Esophagus (tissue), 2 donors: ENCODE measurements at regions not wholly inside any gene's neighbourhood (a gene's known extent, or its start where the extent isn't known, plus 50 kb on each side); places are given as distances from the start of the nearest gene placed in this dataset.

Source experiments
- H3K27ac ChIP-seq, 2 donors: one replicate each; pipeline ENCODE4 v1.5.1; 2013; ENCODE audit warnings: low read depth in 2 of 2, mild to moderate bottlenecking in 2 of 2, inconsistent platforms in 1 of 2, low read length in 1 of 2, moderate library complexity in 1 of 2
- H3K27me3 ChIP-seq, 2 donors: one replicate each; pipeline ENCODE4 v1.6.1; 2013; ENCODE audit warnings: low read length in 2 of 2, control low read depth in 1 of 2, mild to moderate bottlenecking in 1 of 2; ENCODE audit not compliant: insufficient read depth in 2 of 2, control insufficient read depth in 1 of 2
- H3K36me3 ChIP-seq, 2 donors: one replicate each; pipeline ENCODE4 v1.6.1; 2013; ENCODE audit warnings: low read length in 1 of 2; ENCODE audit not compliant: control insufficient read depth in 2 of 2, insufficient read depth in 2 of 2
- H3K4me1 ChIP-seq, 2 donors: one replicate each; pipeline ENCODE4 v1.6.1; 2013; ENCODE audit warnings: low read length in 1 of 2; ENCODE audit not compliant: control insufficient read depth in 2 of 2, insufficient read depth in 2 of 2
- H3K4me3 ChIP-seq, 2 donors: one replicate each; pipeline ENCODE4 v1.5.1; 2013; ENCODE audit warnings: low read length in 2 of 2, mild to moderate bottlenecking in 2 of 2, low read depth in 1 of 2, moderate library complexity in 1 of 2
- H3K9me3 ChIP-seq, 2 donors: one replicate each; pipeline ENCODE4 v1.6.1; 2013; ENCODE audit warnings: mild to moderate bottlenecking in 2 of 2, low read depth in 1 of 2, low read length in 1 of 2, moderate library complexity in 1 of 2; ENCODE audit not compliant: control insufficient read depth in 2 of 2, insufficient read depth in 1 of 2
- WGBS, 2 donors: extraction: QIAGEN DNeasy Blood & Tissue Kit; methylation state at CpG; one replicate each; pipeline ENCODE4 v1.1.7; 2013; 5-methylcytosine and 5-hydroxymethylcytosine counted together
- donor health status: healthy with polysubstance abuse.
- donor health status: Bipolar disorder and iron deficiency.

- Histone ChIP-seq H3K4me3 (no peak overlapping the region), H3K4me1 (no peaks in the 10 kb centered on the region), H3K36me3 (no peaks in the 10 kb centered on the region), H3K27ac (no peak overlapping the region), H3K9me3 (peaks cover 0 to 6% of the 10 kb centered on the region in 2 donors), H3K27me3 (peaks cover 0 to 4% of the 10 kb centered on the region in 2 donors)
- 91% methylated on average over 17 of the region's 17 CpGs for WGBS, 2 donors
Observed at GRCh38 chr20:62545271-62545670, 69.5 kb upstream of the GATA5 start.

- Histone ChIP-seq H3K36me3 (no peaks in the 10 kb centered on the region), H3K9me3 (peaks cover 0 to 6% of the 10 kb centered on the region in 2 donors), H3K27me3 (peaks cover 0 to 10% of the 10 kb centered on the region in 2 donors), H3K4me1 (peaks cover 0 to 4% of the 10 kb centered on the region in 2 donors), H3K27ac (no peak overlapping the region), H3K4me3 (no peak overlapping the region)
- WGBS, 2 donors, result 83 to 86% methylated on average over 16 to 22 of the region's 22 CpGs
Observed at GRCh38 chr20:62545901-62546525, 70.2 kb upstream of the GATA5 start.

GRCh38 chr20:62546606-62547005 lies 70.8 kb upstream of the GATA5 start:
- no peaks in the 10 kb centered on the region for H3K36me3 ChIP-seq
- peaks cover 0 to 16% of the 10 kb centered on the region in 2 donors for H3K27me3 ChIP-seq
- peaks cover 0 to 4% of the 10 kb centered on the region in 2 donors for H3K4me1 ChIP-seq
- WGBS, 2 donors, result 86 to 88% methylated on average over 12 of the region's 12 CpGs
- no peak overlapping the region for H3K27ac ChIP-seq
- H3K9me3 ChIP-seq, result peaks cover 0 to 6% of the 10 kb centered on the region in 2 donors
- H3K4me3 ChIP-seq, result no peak overlapping the region

GRCh38 chr20:62547364-62547763 lies 71.6 kb upstream of the GATA5 start:
- no peaks in the 10 kb centered on the region for H3K36me3 ChIP-seq
- H3K4me1 ChIP-seq, result peaks cover 0 to 4% of the 10 kb centered on the region in 2 donors
- H3K27me3 ChIP-seq, result peaks cover 0 to 24% of the 10 kb centered on the region in 2 donors
- peaks cover 0 to 6% of the 10 kb centered on the region in 2 donors for H3K9me3 ChIP-seq
- 77 to 81% methylated on average over 14 of the region's 14 CpGs for WGBS, 2 donors
- H3K4me3 ChIP-seq, result no peak overlapping the region
- H3K27ac ChIP-seq, result no peak overlapping the region

- Histone ChIP-seq H3K27ac (no peak overlapping the region), H3K27me3 (peaks cover 0 to 29% of the 10 kb centered on the region in 2 donors), H3K4me3 (no peak overlapping the region), H3K36me3 (no peaks in the 10 kb centered on the region), H3K9me3 (peaks cover 0 to 6% of the 10 kb centered on the region in 2 donors), H3K4me1 (peaks cover 0 to 4% of the 10 kb centered on the region in 2 donors)
- 48 to 55% methylated on average over 10 of the region's 10 CpGs for WGBS, 2 donors
Observed at GRCh38 chr20:62548471-62548870, 72.7 kb upstream of the GATA5 start.

GRCh38 chr20:62549029-62549428 lies 73.2 kb upstream of the GATA5 start:
- H3K36me3 ChIP-seq, result no peaks in the 10 kb centered on the region
- H3K27me3 ChIP-seq, result peaks cover 0 to 31% of the 10 kb centered on the region in 2 donors
- peaks cover 0 to 4% of the 10 kb centered on the region in 2 donors for H3K4me1 ChIP-seq
- H3K9me3 ChIP-seq, result peaks cover 0 to 6% of the 10 kb centered on the region in 2 donors
- no peak overlapping the region for H3K4me3 ChIP-seq
- WGBS, 2 donors, result 80 to 83% methylated on average over 12 to 13 of the region's 13 CpGs
- peak overlapping the region; percentile 38 to 56 for H3K27ac ChIP-seq

GRCh38 chr20:62549499-62550086 lies 73.8 kb upstream of the GATA5 start:
- peaks cover 0 to 4% of the 10 kb centered on the region in 2 donors for H3K4me1 ChIP-seq
- H3K9me3 ChIP-seq, result peaks cover 0 to 4% of the 10 kb centered on the region in 2 donors
- peak overlapping the region in 1 of 2 donors; percentile 0 for H3K4me3 ChIP-seq
- 55 to 56% methylated on average over 17 to 22 of the region's 22 CpGs for WGBS, 2 donors
- peak overlapping the region; percentile 38 to 56 for H3K27ac ChIP-seq
- no peaks in the 10 kb centered on the region for H3K36me3 ChIP-seq
- peaks cover 0 to 31% of the 10 kb centered on the region in 2 donors for H3K27me3 ChIP-seq

- Histone ChIP-seq H3K4me3 (peak overlapping the region; percentile 27 to 29), H3K9me3 (no peaks in the 10 kb centered on the region), H3K27ac (peak overlapping the region; percentile 56 to 66), H3K36me3 (no peaks in the 10 kb centered on the region), H3K4me1 (peaks cover 0 to 4% of the 10 kb centered on the region in 2 donors), H3K27me3 (peaks cover 0 to 31% of the 10 kb centered on the region in 2 donors)
- WGBS, 2 donors, result 6 to 12% methylated on average over 17 to 32 of the region's 32 CpGs
Observed at GRCh38 chr20:62550087-62550632, 74.4 kb upstream of the GATA5 start.

GRCh38 chr20:62551407-62552323 lies 75.9 kb upstream of the GATA5 start:
- Histone ChIP-seq H3K4me1 (peaks cover 0 to 4% of the 10 kb centered on the region in 2 donors), H3K9me3 (no peaks in the 10 kb centered on the region), H3K27me3 (peaks cover 0 to 31% of the 10 kb centered on the region in 2 donors), H3K36me3 (no peaks in the 10 kb centered on the region), H3K4me3 (peak overlapping the region; percentile 16 to 29), H3K27ac (peak overlapping the region in 1 of 2 donors; percentile 44)
- 19 to 20% methylated on average over 46 to 47 of the region's 47 CpGs for WGBS, 2 donors
